K562 (cell line): ENCODE measurements at regions not wholly inside any gene's neighbourhood (a gene's known extent, or its start where the extent isn't known, plus 50 kb on each side); places are given as distances from the start of the nearest gene placed in this dataset.

Source experiments
- ADNP ChIP-seq: fragments of 200-800 bp; sonication (Bioruptor generic); IDR thresholded peaks from 2 replicates; pipeline ENCODE4 v1.6.1; 2016; ENCODE audit warnings: missing genetic modification characterization, missing compliant biosample characterization
- CC2D1A ChIP-seq: fragments of 450-650 bp; IDR thresholded peaks from 2 replicates; pipeline ENCODE4 v1.6.1; 2017; ENCODE audit warnings: mild to moderate bottlenecking
- NR2F6 ChIP-seq: fragments of 450-650 bp; formaldehyde crosslinking; IDR thresholded peaks from 2 replicates; pipeline ENCODE4 v1.4.0; 2020; ENCODE audit warnings: mild to moderate bottlenecking
- POLR2AphosphoS5 ChIP-seq: IDR thresholded peaks from 2 replicates; pipeline ENCODE4 v1.6.1; 2011; ENCODE audit warnings: mild to moderate bottlenecking, low read depth, low read length, moderate library complexity; ENCODE audit not compliant: control insufficient read depth, insufficient read depth
- POLR3A ChIP-seq: IDR thresholded peaks from 2 replicates; pipeline ENCODE4 v1.6.1; 2011; ENCODE audit warnings: borderline replicate concordance, mild to moderate bottlenecking, moderate library complexity; ENCODE audit not compliant: insufficient read length, insufficient read depth; ENCODE audit errors: extremely low read depth
- RBM14 ChIP-seq: fragments of 200-400 bp; formaldehyde crosslinking; IDR thresholded peaks from 2 replicates; pipeline ENCODE4 v1.6.1; 2018; ENCODE audit warnings: low read depth, mild to moderate bottlenecking, low read length, moderate library complexity, borderline replicate concordance; ENCODE audit not compliant: insufficient read depth
- RHOXF2B ChIP-seq: fragments of 250-450 bp; sonication (Bioruptor Pico); conservative IDR thresholded peaks from 2 replicates; pipeline ENCODE4 v1.5.1; 2021
- SNRNP70 ChIP-seq: fragments of 200-400 bp; formaldehyde crosslinking; optimal IDR thresholded peaks from 2 replicates; pipeline ENCODE3; 2017; ENCODE audit warnings: low read depth, low read length
- SOX6 ChIP-seq: fragments of 450-650 bp; IDR thresholded peaks from 2 replicates; pipeline ENCODE4 v1.6.1; 2014; ENCODE audit warnings: mild to moderate bottlenecking
- TARDBP ChIP-seq: fragments of 450-650 bp; IDR thresholded peaks from 2 replicates; pipeline ENCODE4 v1.6.1; 2016
- ZBTB1 ChIP-seq: sonication (generic); formaldehyde crosslinking; IDR thresholded peaks from 2 replicates; pipeline ENCODE4 v1.8.1; 2023; ENCODE audit warnings: missing genetic modification reagents, low read depth, mild to moderate bottlenecking, borderline replicate concordance
- ZNF41 ChIP-seq: fragments of 250-450 bp; sonication (Bioruptor Pico); conservative IDR thresholded peaks from 2 replicates; pipeline ENCODE4 v1.4.0; 2020; ENCODE audit warnings: mild to moderate bottlenecking
- TF ChIP-seq, protein P1 (sequence below), 2 experiments: fragments of 450-650 bp in 1 of 2; IDR thresholded peaks; 2 replicates each; pipeline ENCODE4 v1.6.1; 2011 to 2017; ENCODE audit warnings: low read depth in 2 of 2, antibody characterized with exemption in 1 of 2, borderline replicate concordance in 1 of 2, low read length in 1 of 2, mild to moderate bottlenecking in 1 of 2, mixed read lengths in 1 of 2; ENCODE audit not compliant: control insufficient read depth in 1 of 2
- TF ChIP-seq, protein P2 (sequence below): fragments of 450-650 bp; IDR thresholded peaks from 2 replicates; pipeline ENCODE4 v1.7.1; 2018; ENCODE audit warnings: mild to moderate bottlenecking, low read depth; ENCODE audit not compliant: partially characterized antibody

DNA sequence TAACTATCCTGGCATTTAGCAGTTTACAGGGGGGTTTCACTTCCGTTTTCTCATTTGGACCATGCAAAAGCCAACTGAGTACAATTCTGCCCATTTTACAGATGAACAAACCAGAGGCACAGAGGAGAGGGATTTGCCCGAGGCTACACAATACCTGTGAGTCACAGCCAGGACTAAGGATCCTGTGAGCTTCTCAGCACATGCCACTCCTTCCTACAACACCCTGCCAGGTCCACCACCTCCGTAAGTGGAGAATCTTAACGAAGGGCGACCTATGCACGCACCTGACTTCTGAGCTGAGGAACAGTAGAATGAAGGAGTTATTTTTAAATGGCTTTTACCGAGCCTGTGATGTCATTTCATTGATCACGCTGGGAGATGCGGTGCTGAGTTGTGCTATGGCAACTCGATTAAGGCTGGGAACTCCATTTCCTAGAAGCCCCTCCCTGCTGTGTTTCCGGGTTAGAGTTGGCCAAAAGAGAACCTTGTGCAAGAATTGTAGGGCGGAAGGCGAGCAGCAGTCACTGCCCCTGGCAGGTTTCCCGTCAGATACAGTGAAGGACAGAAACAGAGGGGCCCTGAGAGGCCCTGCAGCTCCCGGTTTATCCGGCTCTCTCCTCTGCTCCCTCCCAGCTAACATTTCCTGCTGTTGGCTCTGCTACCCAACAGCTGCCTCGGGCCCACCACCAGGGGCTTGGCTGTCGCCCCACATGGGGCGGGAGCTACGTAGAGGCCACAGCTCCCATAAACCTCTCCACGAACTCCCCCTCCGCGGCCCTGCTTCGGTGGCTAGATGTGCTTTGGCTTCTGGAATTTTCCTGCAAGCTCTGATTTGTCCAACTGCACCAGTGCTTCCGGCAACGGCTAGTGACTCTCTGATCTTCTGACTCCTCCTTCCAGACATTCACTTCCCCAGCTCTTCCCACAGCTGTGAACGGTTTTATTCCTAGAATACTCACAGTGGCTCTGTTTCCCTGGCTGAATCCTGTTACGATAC lies 75.1 kb upstream of the USP9X start (continued):
- no peak for TF ChIP-seq SNRNP70
- peak; percentile 85; the same call in 1 of the 2 replicates for TF ChIP-seq ADNP (tag)
- no peak for TF ChIP-seq TARDBP
- no peak for TF ChIP-seq ZNF41 (CRISPR knock-in tag)
- TF ChIP-seq NR2F6 (CRISPR knock-in tag) = no peak
- TF ChIP-seq RBM14 = no peak
- TF ChIP-seq CC2D1A = no peak
- TF ChIP-seq RHOXF2B (CRISPR knock-in tag) = no peak
- TF ChIP-seq, protein P1, sequence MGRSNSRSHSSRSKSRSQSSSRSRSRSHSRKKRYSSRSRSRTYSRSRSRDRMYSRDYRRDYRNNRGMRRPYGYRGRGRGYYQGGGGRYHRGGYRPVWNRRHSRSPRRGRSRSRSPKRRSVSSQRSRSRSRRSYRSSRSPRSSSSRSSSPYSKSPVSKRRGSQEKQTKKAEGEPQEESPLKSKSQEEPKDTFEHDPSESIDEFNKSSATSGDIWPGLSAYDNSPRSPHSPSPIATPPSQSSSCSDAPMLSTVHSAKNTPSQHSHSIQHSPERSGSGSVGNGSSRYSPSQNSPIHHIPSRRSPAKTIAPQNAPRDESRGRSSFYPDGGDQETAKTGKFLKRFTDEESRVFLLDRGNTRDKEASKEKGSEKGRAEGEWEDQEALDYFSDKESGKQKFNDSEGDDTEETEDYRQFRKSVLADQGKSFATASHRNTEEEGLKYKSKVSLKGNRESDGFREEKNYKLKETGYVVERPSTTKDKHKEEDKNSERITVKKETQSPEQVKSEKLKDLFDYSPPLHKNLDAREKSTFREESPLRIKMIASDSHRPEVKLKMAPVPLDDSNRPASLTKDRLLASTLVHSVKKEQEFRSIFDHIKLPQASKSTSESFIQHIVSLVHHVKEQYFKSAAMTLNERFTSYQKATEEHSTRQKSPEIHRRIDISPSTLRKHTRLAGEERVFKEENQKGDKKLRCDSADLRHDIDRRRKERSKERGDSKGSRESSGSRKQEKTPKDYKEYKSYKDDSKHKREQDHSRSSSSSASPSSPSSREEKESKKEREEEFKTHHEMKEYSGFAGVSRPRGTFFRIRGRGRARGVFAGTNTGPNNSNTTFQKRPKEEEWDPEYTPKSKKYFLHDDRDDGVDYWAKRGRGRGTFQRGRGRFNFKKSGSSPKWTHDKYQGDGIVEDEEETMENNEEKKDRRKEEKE (IDR thresholded peaks at IDR 0.05; ENCODE audit: borderline replicate concordance in 1 of 2, control insufficient read depth in 1 of 2, low read depth in 2 of 2, low read length in 1 of 2) = no peak
- TF ChIP-seq, protein P2, sequence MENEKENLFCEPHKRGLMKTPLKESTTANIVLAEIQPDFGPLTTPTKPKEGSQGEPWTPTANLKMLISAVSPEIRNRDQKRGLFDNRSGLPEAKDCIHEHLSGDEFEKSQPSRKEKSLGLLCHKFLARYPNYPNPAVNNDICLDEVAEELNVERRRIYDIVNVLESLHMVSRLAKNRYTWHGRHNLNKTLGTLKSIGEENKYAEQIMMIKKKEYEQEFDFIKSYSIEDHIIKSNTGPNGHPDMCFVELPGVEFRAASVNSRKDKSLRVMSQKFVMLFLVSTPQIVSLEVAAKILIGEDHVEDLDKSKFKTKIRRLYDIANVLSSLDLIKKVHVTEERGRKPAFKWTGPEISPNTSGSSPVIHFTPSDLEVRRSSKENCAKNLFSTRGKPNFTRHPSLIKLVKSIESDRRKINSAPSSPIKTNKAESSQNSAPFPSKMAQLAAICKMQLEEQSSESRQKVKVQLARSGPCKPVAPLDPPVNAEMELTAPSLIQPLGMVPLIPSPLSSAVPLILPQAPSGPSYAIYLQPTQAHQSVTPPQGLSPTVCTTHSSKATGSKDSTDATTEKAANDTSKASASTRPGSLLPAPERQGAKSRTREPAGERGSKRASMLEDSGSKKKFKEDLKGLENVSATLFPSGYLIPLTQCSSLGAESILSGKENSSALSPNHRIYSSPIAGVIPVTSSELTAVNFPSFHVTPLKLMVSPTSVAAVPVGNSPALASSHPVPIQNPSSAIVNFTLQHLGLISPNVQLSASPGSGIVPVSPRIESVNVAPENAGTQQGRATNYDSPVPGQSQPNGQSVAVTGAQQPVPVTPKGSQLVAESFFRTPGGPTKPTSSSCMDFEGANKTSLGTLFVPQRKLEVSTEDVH = no peak
- no peak for TF ChIP-seq POLR3A
- TF ChIP-seq SOX6 = peak; percentile 45; the same call in 1 of the 2 replicates
- TF ChIP-seq ZBTB1 (CRISPR knock-in tag) = no peak
- TF ChIP-seq POLR2AphosphoS5 = peak; percentile 66
